HepG2 (cell line): ENCODE measurements at regions not wholly inside any gene's neighbourhood (a gene's known extent, or its start where the extent isn't known, plus 50 kb on each side); places are given as distances from the start of the nearest gene placed in this dataset.

ENCODE experiments used
- BHLHE40 ChIP-seq: IDR thresholded peaks from 2 replicates; pipeline ENCODE4 v1.6.1; 2011; ENCODE audit warnings: low read length, improper control_type of control experiment
- FLYWCH1 ChIP-seq: sonication (generic); formaldehyde crosslinking; IDR thresholded peaks from 2 replicates; pipeline ENCODE4 v1.8.1; 2023; ENCODE audit warnings: mild to moderate bottlenecking, missing genetic modification reagents
- FOXP1 ChIP-seq, 2 experiments: fragments of 450-650 bp in 1 of 2; IDR thresholded peaks; 2 replicates each; pipeline ENCODE4 v1.6.1; 2017 to 2018; ENCODE audit warnings: antibody characterized with exemption in 1 of 2
- JUN ChIP-seq: sonication (generic); formaldehyde crosslinking; IDR thresholded peaks from 2 replicates; pipeline ENCODE4 v1.4.0; 2020; ENCODE audit warnings: mild to moderate bottlenecking, missing genetic modification reagents
- MIER3 ChIP-seq: IDR thresholded peaks from 2 replicates; pipeline ENCODE4 v1.6.1; 2016; ENCODE audit warnings: missing compliant biosample characterization, borderline replicate concordance
- POLR2G ChIP-seq: fragments of 200-400 bp; formaldehyde crosslinking; IDR thresholded peaks from 2 replicates; pipeline ENCODE4 v1.6.1; 2018; ENCODE audit warnings: mild to moderate bottlenecking, low read depth, low read length, moderate library complexity
- RCOR2 ChIP-seq: IDR thresholded peaks from 2 replicates; pipeline ENCODE4 v1.6.1; 2016; ENCODE audit warnings: missing biosample characterization, missing genetic modification reagents
- SOX6 ChIP-seq, 2 experiments: fragments of 450-650 bp in 1 of 2; sonication (generic) in 1 of 2; formaldehyde crosslinking in 1 of 2; IDR thresholded peaks; 2 replicates each; pipeline versions ENCODE4 v1.4.0 to v1.6.1; 2017 to 2020; ENCODE audit warnings: antibody characterized with exemption in 1 of 2, mild to moderate bottlenecking in 1 of 2, missing genetic modification reagents in 1 of 2
- SP140L ChIP-seq: sonication (generic); formaldehyde crosslinking; IDR thresholded peaks from 2 replicates; pipeline ENCODE4 v1.4.0; 2020; ENCODE audit warnings: missing genetic modification reagents, borderline replicate concordance
- ZBTB21 ChIP-seq: sonication (generic); formaldehyde crosslinking; IDR thresholded peaks from 2 replicates; pipeline ENCODE4 v1.4.0; 2020; ENCODE audit warnings: missing genetic modification reagents
- ZBTB8A ChIP-seq: sonication (generic); formaldehyde crosslinking; IDR thresholded peaks from 2 replicates; pipeline ENCODE4 v1.4.0; 2020; ENCODE audit warnings: mild to moderate bottlenecking, low read depth, missing genetic modification reagents, borderline replicate concordance
- ZNF143 ChIP-seq: sonication (generic); formaldehyde crosslinking; IDR thresholded peaks from 2 replicates; pipeline ENCODE4 v1.4.0; 2020; ENCODE audit warnings: missing genetic modification reagents
- ZNF382 ChIP-seq: sonication (generic); formaldehyde crosslinking; IDR thresholded peaks from 2 replicates; pipeline ENCODE4 v1.5.0; 2020; ENCODE audit warnings: missing genetic modification reagents, mild to moderate bottlenecking, borderline replicate concordance
- ZNF777 ChIP-seq: sonication (generic); formaldehyde crosslinking; IDR thresholded peaks from 2 replicates; pipeline ENCODE4 v1.4.0; 2020; ENCODE audit warnings: missing genetic modification reagents
- TF ChIP-seq, protein P1 (sequence below): sonication (generic); formaldehyde crosslinking; IDR thresholded peaks from 2 replicates; pipeline ENCODE4 v1.5.0; 2020; ENCODE audit warnings: missing genetic modification reagents, mild to moderate bottlenecking, borderline replicate concordance
- TF ChIP-seq, protein P2 (sequence below): sonication (generic); formaldehyde crosslinking; IDR thresholded peaks from 2 replicates; pipeline ENCODE4 v1.5.1; 2020; ENCODE audit warnings: mild to moderate bottlenecking, moderate library complexity, missing genetic modification reagents

DNA sequence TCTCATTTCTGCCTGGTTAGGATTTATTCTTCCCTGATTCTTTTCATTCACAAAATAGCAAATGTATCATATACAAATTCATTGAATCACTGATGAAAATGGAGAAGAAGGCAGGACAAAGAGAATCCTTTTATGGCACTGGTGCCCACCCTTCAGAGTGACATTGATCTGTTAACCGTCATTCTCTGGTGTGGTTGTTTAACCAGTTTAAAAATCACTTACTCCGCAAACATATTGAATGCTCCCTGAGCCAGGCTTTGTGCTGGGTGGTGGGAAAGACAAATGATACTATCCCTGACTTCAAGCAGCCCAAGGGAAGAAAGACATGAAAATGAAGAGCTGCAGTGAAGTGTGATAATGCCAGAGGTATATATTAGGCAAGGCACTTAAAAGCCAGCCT, 187.5 kb upstream of the SLC38A2 start (continued):
- TF ChIP-seq, protein P1, sequence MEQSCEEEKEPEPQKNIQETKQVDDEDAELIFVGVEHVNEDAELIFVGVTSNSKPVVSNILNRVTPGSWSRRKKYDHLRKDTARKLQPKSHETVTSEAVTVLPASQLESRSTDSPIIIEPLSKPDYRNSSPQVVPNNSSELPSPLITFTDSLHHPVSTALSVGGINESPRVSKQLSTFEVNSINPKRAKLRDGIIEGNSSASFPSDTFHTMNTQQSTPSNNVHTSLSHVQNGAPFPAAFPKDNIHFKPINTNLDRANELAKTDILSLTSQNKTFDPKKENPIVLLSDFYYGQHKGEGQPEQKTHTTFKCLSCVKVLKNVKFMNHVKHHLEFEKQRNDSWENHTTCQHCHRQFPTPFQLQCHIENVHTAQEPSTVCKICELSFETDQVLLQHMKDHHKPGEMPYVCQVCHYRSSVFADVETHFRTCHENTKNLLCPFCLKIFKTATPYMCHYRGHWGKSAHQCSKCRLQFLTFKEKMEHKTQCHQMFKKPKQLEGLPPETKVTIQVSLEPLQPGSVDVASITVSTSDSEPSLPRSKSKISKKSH (CRISPR knock-in tag): no peak
- TF ChIP-seq, protein P2, sequence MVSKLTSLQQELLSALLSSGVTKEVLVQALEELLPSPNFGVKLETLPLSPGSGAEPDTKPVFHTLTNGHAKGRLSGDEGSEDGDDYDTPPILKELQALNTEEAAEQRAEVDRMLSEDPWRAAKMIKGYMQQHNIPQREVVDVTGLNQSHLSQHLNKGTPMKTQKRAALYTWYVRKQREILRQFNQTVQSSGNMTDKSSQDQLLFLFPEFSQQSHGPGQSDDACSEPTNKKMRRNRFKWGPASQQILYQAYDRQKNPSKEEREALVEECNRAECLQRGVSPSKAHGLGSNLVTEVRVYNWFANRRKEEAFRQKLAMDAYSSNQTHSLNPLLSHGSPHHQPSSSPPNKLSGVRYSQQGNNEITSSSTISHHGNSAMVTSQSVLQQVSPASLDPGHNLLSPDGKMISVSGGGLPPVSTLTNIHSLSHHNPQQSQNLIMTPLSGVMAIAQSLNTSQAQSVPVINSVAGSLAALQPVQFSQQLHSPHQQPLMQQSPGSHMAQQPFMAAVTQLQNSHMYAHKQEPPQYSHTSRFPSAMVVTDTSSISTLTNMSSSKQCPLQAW (CRISPR knock-in tag): no peak
- TF ChIP-seq ZBTB8A (CRISPR knock-in tag) (no peak), SP140L (CRISPR knock-in tag) (no peak), POLR2G (no peak), ZNF777 (CRISPR knock-in tag) (no peak), SOX6 (IDR thresholded peaks at IDR 0.05) (no peak), SOX6 (CRISPR knock-in tag; IDR thresholded peaks at IDR 0.05) (peak; percentile 59), MIER3 (no peak), BHLHE40 (no peak), ZNF143 (no peak), ZBTB21 (no peak), RCOR2 (CRISPR knock-in tag) (0 out of 2 replicates have a peak, but pooled peaks have one; percentile 35), JUN (CRISPR knock-in tag) (no peak), ZNF382 (CRISPR knock-in tag) (no peak), FOXP1 (IDR thresholded peaks at IDR 0.05) (no peak), FOXP1 (CRISPR knock-in tag; IDR thresholded peaks at IDR 0.05) (no peak), FLYWCH1 (CRISPR knock-in tag) (no peak)
- TF ChIP-seq, all 625 proteins: peak for 20
